ENCODE measurements at regions not wholly inside any gene's neighbourhood (a gene's known extent, or its start where the extent isn't known, plus 50 kb on each side); places are given as distances from the start of the nearest gene placed in this dataset.
"Not testable (repeated sequence)": the region's sequence is repeated elsewhere in the genome, so short reads cannot be mapped to it uniquely, and the experiment has no call there.

- Histone ChIP-seq H3K4me1 (ENCODE audit: insufficient read depth, low read length) (no peaks in the 10 kb centered on the region), H3K4me2 (ENCODE audit: insufficient read depth, low read length) (no peak overlapping the region), H3K9me3 (ENCODE audit: insufficient read depth, low read length, severe bottlenecking) (no peaks in the 10 kb centered on the region), H3K36me3 (ENCODE audit: insufficient read depth, low read length) (no peaks in the 10 kb centered on the region), H3K79me2 (ENCODE audit: insufficient read depth, low read length) (no peaks in the 10 kb centered on the region), H4K20me1 (ENCODE audit: insufficient read depth, low read length) (no peaks in the 10 kb centered on the region), H3K9ac (ENCODE audit: low read depth, low read length) (no peak overlapping the region), H3K27me3 (ENCODE audit: insufficient read depth, low read length, poor library complexity) (no peaks in the 10 kb centered on the region), H3K27ac (ENCODE audit: low read length) (no peak overlapping the region), H2AFZ (ENCODE audit: low read depth, low read length) (no peak overlapping the region), H3K4me3 (ENCODE audit: low read depth in 1 of 2, low read length in 2 of 2) (no peak overlapping the region)
- DNase-seq (no peak), ATAC-seq (ENCODE audit: insufficient read depth, low read depth) (no peak)
- TF ChIP-seq EZH2 (IDR thresholded peaks at IDR 0.05; ENCODE audit: borderline replicate concordance, low read depth, low read length, severe bottlenecking) (no peak), CTCF (IDR thresholded peaks at IDR 0.05; ENCODE audit: borderline replicate concordance, extremely low read depth, low read length, poor library complexity, severe bottlenecking) (no peak)
These were observed 121.4 kb upstream of the MB21D2 start for GRCh38 chr3:193039058-193039457.

- H3K4me3 ChIP-seq (ENCODE audit: low read depth in 1 of 2, low read length in 2 of 2): no peak overlapping the region
- no peak overlapping the region for H3K4me2 ChIP-seq (ENCODE audit: insufficient read depth, low read length)
- H3K27me3 ChIP-seq (ENCODE audit: insufficient read depth, low read length, poor library complexity): no peaks in the 10 kb centered on the region
- DNase-seq (no peak), ATAC-seq (ENCODE audit: insufficient read depth, low read depth) (peak; percentile 52; the same call in 1 of the 3 replicates)
- TF ChIP-seq CTCF (IDR thresholded peaks at IDR 0.05; ENCODE audit: borderline replicate concordance, extremely low read depth, low read length, poor library complexity, severe bottlenecking) (peak; percentile 63), EZH2 (IDR thresholded peaks at IDR 0.05; ENCODE audit: borderline replicate concordance, low read depth, low read length, severe bottlenecking) (no peak)
- H3K9me3 ChIP-seq (ENCODE audit: insufficient read depth, low read length, severe bottlenecking): no peaks in the 10 kb centered on the region
- H2AFZ ChIP-seq (ENCODE audit: low read depth, low read length): no peak overlapping the region
- H3K36me3 ChIP-seq (ENCODE audit: insufficient read depth, low read length): no peaks in the 10 kb centered on the region
- H4K20me1 ChIP-seq (ENCODE audit: insufficient read depth, low read length): no peaks in the 10 kb centered on the region
- no peak overlapping the region for H3K9ac ChIP-seq (ENCODE audit: low read depth, low read length)
- H3K4me1 ChIP-seq (ENCODE audit: insufficient read depth, low read length): no peaks in the 10 kb centered on the region
- H3K27ac ChIP-seq (ENCODE audit: low read length): no peak overlapping the region
- H3K79me2 ChIP-seq (ENCODE audit: insufficient read depth, low read length): no peaks in the 10 kb centered on the region
These were observed 123.4 kb upstream of the MB21D2 start for GRCh38 chr3:193040836-193041672.

- Histone ChIP-seq H4K20me1 (ENCODE audit: insufficient read depth, low read length) (no peaks in the 10 kb centered on the region), H3K4me1 (ENCODE audit: insufficient read depth, low read length) (no peaks in the 10 kb centered on the region), H2AFZ (ENCODE audit: low read depth, low read length) (no peak overlapping the region), H3K4me3 (ENCODE audit: low read depth in 1 of 2, low read length in 2 of 2) (no peak overlapping the region), H3K9me3 (ENCODE audit: insufficient read depth, low read length, severe bottlenecking) (no peaks in the 10 kb centered on the region), H3K4me2 (ENCODE audit: insufficient read depth, low read length) (no peak overlapping the region), H3K27ac (ENCODE audit: low read length) (no peak overlapping the region), H3K36me3 (ENCODE audit: insufficient read depth, low read length) (no peaks in the 10 kb centered on the region), H3K9ac (ENCODE audit: low read depth, low read length) (no peak overlapping the region), H3K79me2 (ENCODE audit: insufficient read depth, low read length) (no peaks in the 10 kb centered on the region), H3K27me3 (ENCODE audit: insufficient read depth, low read length, poor library complexity) (no peaks in the 10 kb centered on the region)
- no peak for ATAC-seq (ENCODE audit: insufficient read depth, low read depth)
- no peak for DNase-seq
- TF ChIP-seq CTCF (IDR thresholded peaks at IDR 0.05; ENCODE audit: borderline replicate concordance, extremely low read depth, low read length, poor library complexity, severe bottlenecking) (no peak), EZH2 (IDR thresholded peaks at IDR 0.05; ENCODE audit: borderline replicate concordance, low read depth, low read length, severe bottlenecking) (no peak)
These were observed 128.7 kb upstream of the MB21D2 start for GRCh38 chr3:193046371-193046770.

- ATAC-seq (ENCODE audit: insufficient read depth, low read depth); H4K20me1 ChIP-seq (ENCODE audit: insufficient read depth, low read length); H3K27ac ChIP-seq (ENCODE audit: low read length); H2AFZ ChIP-seq (ENCODE audit: low read depth, low read length); H3K4me3 ChIP-seq (ENCODE audit: low read depth in 1 of 2, low read length in 2 of 2); H3K27me3 ChIP-seq (ENCODE audit: insufficient read depth, low read length, poor library complexity); H3K9me3 ChIP-seq (ENCODE audit: insufficient read depth, low read length, severe bottlenecking); H3K9ac ChIP-seq (ENCODE audit: low read depth, low read length); H3K36me3 ChIP-seq (ENCODE audit: insufficient read depth, low read length); H3K4me1 ChIP-seq (ENCODE audit: insufficient read depth, low read length); H3K79me2 ChIP-seq (ENCODE audit: insufficient read depth, low read length); H3K4me2 ChIP-seq (ENCODE audit: insufficient read depth, low read length); DNase-seq: not testable (repeated sequence)
These were observed 129.8 kb upstream of the MB21D2 start for GRCh38 chr3:193047461-193047860.

Data from DND-41 (cell line).